ENCODE measurements at regions not wholly inside any gene's neighbourhood (a gene's known extent, or its start where the extent isn't known, plus 50 kb on each side); places are given as distances from the start of the nearest gene placed in this dataset.
"Not testable (repeated sequence)": the region's sequence is repeated elsewhere in the genome, so short reads cannot be mapped to it uniquely, and the experiment has no call there.

- no peaks in the 10 kb centered on the region for H3K27me3 ChIP-seq
- intact Hi-C loops (cut with DNase I): no loop called here
- no peak overlapping the region for H3K4me3 ChIP-seq
- DNase-seq (ENCODE audit: extremely low spot score): no peak
- H3K9me3 ChIP-seq: no peaks in the 10 kb centered on the region
- no peak overlapping the region for H3K27ac ChIP-seq (replicated peaks in 1 of 4)
- peaks cover 0 to 1% (median under 1%) of the 10 kb centered on the region in 4 donors for H3K4me1 ChIP-seq
- TF ChIP-seq CTCF (IDR thresholded peaks at IDR 0.05) (no peak), POLR2AphosphoS5 (IDR thresholded peaks at IDR 0.05) (no peak), POLR2A (IDR thresholded peaks at IDR 0.05; ENCODE audit: low read depth) (no peak), EP300 (IDR thresholded peaks at IDR 0.05) (no peak)
- no peaks in the 10 kb centered on the region for H3K36me3 ChIP-seq
- 68% methylated on average over 9 of the region's 9 CpGs for WGBS
These were observed 58.9 kb upstream of the ARL4C start for GRCh38 chr2:234555616-234556249.

- intact Hi-C loops (cut with DNase I): no loop called here
- no peak overlapping the region for H3K27ac ChIP-seq (replicated peaks in 1 of 4)
- TF ChIP-seq POLR2AphosphoS5 (IDR thresholded peaks at IDR 0.05) (no peak), CTCF (IDR thresholded peaks at IDR 0.05) (no peak), EP300 (IDR thresholded peaks at IDR 0.05) (no peak), POLR2A (IDR thresholded peaks at IDR 0.05; ENCODE audit: low read depth) (no peak)
- no peak overlapping the region for H3K4me3 ChIP-seq
- no peak for DNase-seq (ENCODE audit: extremely low spot score)
- no peaks in the 10 kb centered on the region for H3K36me3 ChIP-seq
- no peaks in the 10 kb centered on the region for H3K27me3 ChIP-seq
- H3K4me1 ChIP-seq: peaks cover 0 to 6% (median 5%) of the 10 kb centered on the region in 4 donors
- H3K9me3 ChIP-seq: no peaks in the 10 kb centered on the region
These were observed 58.3 kb upstream of the ARL4C start for GRCh38 chr2:234555161-234555560.

GRCh38 chr2:234553223-234553622, 56.3 kb upstream of the ARL4C start:
- not testable (repeated sequence) for H3K27me3 ChIP-seq; H3K4me3 ChIP-seq; H3K9me3 ChIP-seq; H3K27ac ChIP-seq (replicated peaks in 1 of 4); H3K36me3 ChIP-seq; DNase-seq (ENCODE audit: extremely low spot score)
- intact Hi-C loops (cut with DNase I): loop anchor here (5.0 kb wide), 1 partner anchor 554 kb away; no protein-coding TSS in a partner anchor
- 98% methylated on average over 15 of the region's 15 CpGs for WGBS
- peaks cover 0 to 10% (median 5%) of the 10 kb centered on the region in 4 donors for H3K4me1 ChIP-seq

- H3K4me3 ChIP-seq: no peak overlapping the region
- H3K27me3 ChIP-seq: peaks cover 0 to 21% (median 0%) of the 10 kb centered on the region in 4 donors
- no peak for DNase-seq (ENCODE audit: extremely low spot score)
- peaks cover 0 to 10% (median 5%) of the 10 kb centered on the region in 4 donors for H3K4me1 ChIP-seq
- H3K9me3 ChIP-seq: no peaks in the 10 kb centered on the region
- intact Hi-C loops (cut with DNase I): loop anchor here (5.0 kb wide), 1 partner anchor 557 kb away; no protein-coding TSS in a partner anchor
- H3K36me3 ChIP-seq: no peaks in the 10 kb centered on the region
- TF ChIP-seq EP300 (IDR thresholded peaks at IDR 0.05) (no peak), CTCF (IDR thresholded peaks at IDR 0.05) (peak; percentile 91 to 92 (median 92))
- H3K27ac ChIP-seq (replicated peaks in 1 of 4): no peak overlapping the region
- WGBS: 24% methylated on average over 17 of the region's 18 CpGs
These were observed 53.7 kb upstream of the ARL4C start for GRCh38 chr2:234550511-234551107.

GRCh38 chr2:234550056-234550455, 53.2 kb upstream of the ARL4C start:
- TF ChIP-seq EP300 (IDR thresholded peaks at IDR 0.05) (no peak), CTCF (IDR thresholded peaks at IDR 0.05) (no peak), POLR2AphosphoS5 (IDR thresholded peaks at IDR 0.05) (no peak)
- intact Hi-C loops (cut with DNase I): loop anchor here (5.0 kb wide), 1 partner anchor 557 kb away; no protein-coding TSS in a partner anchor
- H3K36me3 ChIP-seq: no peaks in the 10 kb centered on the region
- H3K9me3 ChIP-seq: no peaks in the 10 kb centered on the region
- H3K27me3 ChIP-seq: peaks cover 0 to 21% (median 0%) of the 10 kb centered on the region in 4 donors
- H3K27ac ChIP-seq (replicated peaks in 1 of 4): no peak overlapping the region
- 92% methylated on average over 7 of the region's 7 CpGs for WGBS
- DNase-seq (ENCODE audit: extremely low spot score): no peak
- H3K4me1 ChIP-seq: peaks cover 1 to 13% (median 6%) of the 10 kb centered on the region in 4 donors
- no peak overlapping the region for H3K4me3 ChIP-seq

All from esophagus muscularis mucosa (tissue), 4 donors.